Dendritic cell treated with granulocyte-macrophage colony-stimulating factor and Interleukin-4, amounts not matched to agents 40 ng/mL and 50 ng/mL, for 4 days (primary cell): ENCODE measurements at regions not wholly inside any gene's neighbourhood (a gene's known extent, or its start where the extent isn't known, plus 50 kb on each side); places are given as distances from the start of the nearest gene placed in this dataset.
"Not testable (repeated sequence)": the region's sequence is repeated elsewhere in the genome, so short reads cannot be mapped to it uniquely, and the experiment has no call there.

Source experiments
- H3K27ac Mint-ChIP-seq: one replicate; pipeline ENCODE4 v1.8.0; 2022; ENCODE audit warnings: mild to moderate bottlenecking, mixed read lengths
- H3K27me3 Mint-ChIP-seq: one replicate; pipeline ENCODE4 v1.8.0; 2022; ENCODE audit warnings: mild to moderate bottlenecking, mixed read lengths
- H3K36me3 Mint-ChIP-seq: one replicate; pipeline ENCODE4 v1.8.0; 2022; ENCODE audit warnings: low read depth, mixed read lengths
- H3K4me1 Mint-ChIP-seq: one replicate; pipeline ENCODE4 v1.8.0; 2022; ENCODE audit warnings: low read depth, mixed read lengths
- H3K4me3 Mint-ChIP-seq: one replicate; pipeline ENCODE4 v1.8.0; 2022; ENCODE audit warnings: mild to moderate bottlenecking, moderate library complexity, mixed read lengths
- H3K9me3 Mint-ChIP-seq: one replicate; pipeline ENCODE4 v1.8.0; 2022; ENCODE audit warnings: mixed read lengths
- intact Hi-C: fragments of 100-400 bp; cut with micrococcal nuclease; formaldehyde crosslinking; loops from one replicate; pipeline ENCODE4 v1.15.0; 2022

DNA sequence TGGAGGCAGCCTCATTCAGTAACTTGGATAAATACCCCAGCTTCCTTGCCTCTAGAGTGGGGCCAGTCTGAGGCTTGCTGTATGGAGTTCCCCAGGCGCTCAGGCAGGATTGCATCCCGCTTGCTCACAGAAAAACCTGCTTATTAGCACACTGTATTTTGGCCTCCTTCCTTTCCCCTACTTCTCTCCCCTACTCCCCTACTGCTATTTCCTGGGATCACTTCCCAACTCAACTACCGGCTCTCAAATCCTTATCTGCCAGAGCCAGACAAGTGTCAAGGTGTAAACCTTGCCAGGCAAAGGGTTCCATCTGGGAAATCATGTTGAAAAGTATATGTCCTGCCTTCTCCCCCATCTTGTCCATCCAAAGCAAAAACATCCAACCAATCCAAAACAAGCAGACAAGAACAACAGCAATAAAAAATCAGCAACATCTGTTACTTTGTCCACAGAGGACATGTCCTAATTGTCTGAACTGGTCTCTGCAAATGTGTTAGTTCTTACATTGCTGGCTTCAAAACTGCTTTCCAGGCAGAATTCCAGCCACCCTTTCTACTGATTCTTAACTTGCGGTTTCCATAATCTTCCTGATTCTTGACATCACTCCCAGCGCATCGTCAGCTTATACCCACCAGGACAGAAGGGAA, 164.1 kb upstream of the SEMA6A start:
- intact Hi-C loops, result no loop called here
- Mint-ChIP-seq H3K4me3 (no peak overlapping the region), H3K36me3 (no peaks in the 10 kb centered on the region), H3K4me1 (no peaks in the 10 kb centered on the region), H3K27ac (no peak overlapping the region), H3K27me3 (no peaks in the 10 kb centered on the region), H3K9me3 (peaks cover 7% of the 10 kb centered on the region)

DNA sequence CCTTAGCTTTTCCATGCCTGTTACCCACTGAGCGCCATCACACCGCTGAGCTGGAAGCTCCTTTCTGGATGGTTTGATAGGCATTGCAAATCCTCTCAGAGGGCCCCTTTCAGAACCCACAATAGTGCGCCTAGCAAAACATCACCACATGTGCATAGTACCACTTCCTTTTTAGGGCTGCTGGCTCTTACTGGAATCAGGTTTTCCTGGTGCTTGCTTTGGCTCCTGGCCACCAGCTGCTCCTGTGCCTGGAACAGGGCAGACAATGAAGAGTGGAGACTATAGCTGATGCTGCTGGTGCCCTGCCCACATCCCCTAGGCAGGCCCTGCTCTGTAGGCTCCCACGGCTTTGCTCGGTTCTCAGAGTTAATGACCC, 163.6 kb upstream of the SEMA6A start:
- Mint-ChIP-seq H3K4me1 (no peaks in the 10 kb centered on the region), H3K4me3 (no peak overlapping the region)

DNA sequence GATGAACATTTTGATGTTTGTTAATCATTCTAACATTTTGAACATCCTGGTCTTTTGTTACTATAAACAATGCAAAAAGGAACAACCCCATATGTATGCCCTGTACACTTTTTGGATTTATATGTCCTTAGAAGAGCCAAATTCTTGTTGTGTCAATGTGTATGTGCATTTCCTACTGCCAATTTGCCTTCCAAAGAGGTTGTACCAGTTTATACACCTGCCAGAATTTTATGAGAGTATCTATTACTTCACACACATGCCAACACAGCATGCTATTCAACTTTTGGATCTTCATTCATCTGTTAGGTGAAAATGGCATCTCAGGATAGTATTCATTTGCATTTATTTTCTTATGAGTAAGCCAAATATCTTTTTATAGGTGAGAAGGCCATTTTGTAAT, 162.0 kb upstream of the SEMA6A start:
- Mint-ChIP-seq H3K27ac (no peak overlapping the region), H3K36me3 (no peaks in the 10 kb centered on the region), H3K27me3 (no peaks in the 10 kb centered on the region), H3K4me1 (no peaks in the 10 kb centered on the region), H3K4me3 (no peak overlapping the region), H3K9me3 (no peaks in the 10 kb centered on the region)
- intact Hi-C loops, result no loop called here

More for the DNA sequence above, 163.6 kb upstream of the SEMA6A start:
- Mint-ChIP-seq H3K9me3 (peaks cover 2% of the 10 kb centered on the region), H3K36me3 (no peaks in the 10 kb centered on the region), H3K27ac (no peak overlapping the region), H3K27me3 (no peaks in the 10 kb centered on the region)
- intact Hi-C loops, result no loop called here

DNA sequence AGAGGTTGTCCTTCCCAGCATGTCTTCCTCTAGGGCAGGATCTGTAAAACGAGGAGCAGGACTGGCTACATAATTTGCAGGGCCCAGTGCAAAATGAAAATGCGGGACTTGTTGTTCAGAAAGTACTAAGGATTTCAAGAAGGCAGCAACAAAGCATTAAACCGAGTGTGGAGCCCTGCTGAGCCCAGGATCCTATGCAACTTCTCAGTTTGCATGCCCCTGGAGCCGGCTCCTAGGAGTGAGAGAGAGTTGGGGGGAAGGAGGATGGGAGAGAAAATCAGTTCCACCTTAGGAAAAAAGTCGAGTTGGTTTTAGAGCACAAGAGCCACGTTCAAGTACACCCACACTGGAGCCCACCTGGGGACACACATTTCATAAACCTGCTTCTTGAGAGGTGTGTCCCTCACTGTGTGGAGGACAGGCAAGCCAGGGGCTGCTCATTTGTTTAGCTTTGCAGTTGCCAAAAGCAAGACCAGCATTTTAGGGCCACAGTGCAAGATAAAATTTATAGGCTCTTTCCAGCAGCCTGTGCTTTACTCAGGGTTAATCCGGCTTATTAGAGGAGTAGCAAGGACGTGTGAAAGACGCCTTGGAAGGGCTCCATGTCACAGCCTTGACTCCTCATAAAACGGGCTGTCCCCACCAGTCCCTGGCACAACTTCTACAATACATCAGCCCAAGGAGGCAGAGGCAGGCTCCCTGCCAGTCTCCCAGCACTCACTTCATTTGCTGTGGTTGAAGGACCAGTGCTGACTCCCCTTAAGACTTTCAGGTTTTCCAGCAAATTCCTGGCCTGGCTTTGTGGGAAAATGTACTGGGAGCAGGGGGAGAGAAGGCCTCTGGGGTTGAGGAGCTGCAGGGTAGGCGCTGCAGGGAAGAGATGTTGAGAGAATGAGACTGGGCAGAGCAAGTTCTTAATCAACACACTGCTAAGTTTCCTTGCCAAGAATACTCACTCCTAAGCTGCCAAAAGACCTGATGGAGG, 159.7 kb upstream of the SEMA6A start:
- no peaks in the 10 kb centered on the region for H3K4me1 Mint-ChIP-seq
- intact Hi-C loops, result no loop called here
- H3K27me3 Mint-ChIP-seq, result no peaks in the 10 kb centered on the region
- no peaks in the 10 kb centered on the region for H3K36me3 Mint-ChIP-seq
- no peaks in the 10 kb centered on the region for H3K9me3 Mint-ChIP-seq
- no peak overlapping the region for H3K4me3 Mint-ChIP-seq
- no peak overlapping the region for H3K27ac Mint-ChIP-seq

DNA sequence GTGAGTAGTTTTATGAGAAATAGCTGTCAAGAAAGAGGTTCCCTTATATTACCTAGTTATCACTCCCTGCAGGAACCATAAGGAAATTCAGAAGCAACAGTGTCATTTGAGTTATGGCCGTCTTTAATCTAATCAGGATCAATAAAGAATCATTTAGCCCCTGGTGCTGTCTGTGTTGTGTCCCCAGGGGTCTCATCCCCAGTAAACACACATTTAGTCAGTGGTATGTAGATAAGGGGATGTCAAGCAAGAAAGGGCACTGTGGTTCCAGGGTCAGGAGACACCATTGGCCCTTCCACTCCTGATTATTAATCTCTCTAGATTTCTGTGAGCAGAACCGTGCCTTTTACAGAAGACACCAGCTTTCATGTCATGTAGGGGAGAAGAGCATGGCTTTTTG, 158.0 kb upstream of the SEMA6A start:
- no peaks in the 10 kb centered on the region for H3K9me3 Mint-ChIP-seq
- H3K4me1 Mint-ChIP-seq, result no peaks in the 10 kb centered on the region
- H3K27me3 Mint-ChIP-seq, result no peaks in the 10 kb centered on the region
- no peak overlapping the region for H3K4me3 Mint-ChIP-seq
- H3K27ac Mint-ChIP-seq, result no peak overlapping the region
- H3K36me3 Mint-ChIP-seq, result no peaks in the 10 kb centered on the region
- intact Hi-C loops, result no loop called here

DNA sequence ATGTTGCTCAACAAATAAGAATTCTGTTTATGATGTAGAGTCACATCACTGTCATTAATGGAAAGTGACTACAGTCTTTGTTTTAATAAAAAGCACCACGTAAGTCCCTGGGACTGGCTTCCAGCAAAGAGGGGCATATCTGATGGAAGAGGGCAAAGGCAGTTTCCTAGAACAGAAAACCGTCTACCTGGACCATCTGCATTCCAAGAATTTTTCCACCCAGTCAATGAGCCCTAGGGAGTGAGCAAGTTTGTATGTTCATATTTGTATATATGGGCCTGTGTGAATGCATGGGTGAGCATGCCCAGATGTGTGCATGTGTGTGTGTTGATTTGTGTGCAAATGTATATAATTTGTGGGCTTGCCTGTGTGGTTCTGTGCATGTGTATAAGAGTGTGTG, 156.8 kb upstream of the SEMA6A start:
- Mint-ChIP-seq H3K27ac (no peak overlapping the region), H3K4me3 (no peak overlapping the region), H3K9me3 (no peaks in the 10 kb centered on the region), H3K36me3 (no peaks in the 10 kb centered on the region), H3K27me3 (no peaks in the 10 kb centered on the region), H3K4me1 (no peaks in the 10 kb centered on the region)
- intact Hi-C loops, result no loop called here

DNA sequence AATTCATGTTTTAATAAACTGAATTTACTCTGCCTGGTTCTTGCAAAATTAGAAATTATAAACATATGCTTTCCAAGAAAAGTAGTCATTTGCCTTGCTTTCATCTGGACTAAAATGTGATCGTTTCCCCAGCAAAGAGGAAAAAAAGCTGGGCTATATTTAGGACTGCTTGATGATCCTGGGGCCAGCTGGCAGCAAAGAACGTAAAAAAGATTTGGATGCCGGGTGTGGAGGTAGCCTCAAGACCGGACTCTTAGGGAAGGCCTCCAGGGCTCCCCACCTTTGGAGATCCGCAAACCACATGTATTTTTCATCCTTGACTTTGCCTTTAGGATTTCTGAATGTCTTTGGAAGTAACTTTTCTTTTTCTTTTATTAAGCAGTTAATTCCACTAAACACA, 156.1 kb upstream of the SEMA6A start:
- intact Hi-C loops, result no loop called here
- no peaks in the 10 kb centered on the region for H3K36me3 Mint-ChIP-seq
- no peak overlapping the region for H3K4me3 Mint-ChIP-seq
- H3K27me3 Mint-ChIP-seq, result no peaks in the 10 kb centered on the region
- H3K4me1 Mint-ChIP-seq, result no peaks in the 10 kb centered on the region
- H3K27ac Mint-ChIP-seq, result no peak overlapping the region
- no peaks in the 10 kb centered on the region for H3K9me3 Mint-ChIP-seq

DNA sequence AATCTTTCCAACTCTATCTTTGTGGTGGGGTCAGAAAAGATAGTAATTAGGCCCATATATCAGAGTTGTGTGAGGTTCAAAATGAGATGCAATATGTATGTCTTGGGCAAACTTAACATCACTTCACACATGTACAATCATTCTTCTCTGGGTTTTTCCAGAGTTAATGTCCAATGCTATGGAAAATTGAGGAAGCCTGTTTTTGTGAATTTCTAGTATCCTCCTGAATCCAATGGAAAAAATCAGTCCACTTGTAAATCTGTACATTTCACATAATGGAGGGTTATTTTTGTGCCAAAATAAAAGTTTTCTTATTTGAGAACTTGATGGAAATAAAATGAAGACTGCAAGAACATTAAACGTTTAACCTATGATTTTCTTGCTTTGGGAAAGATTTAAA, 155.6 kb upstream of the SEMA6A start:
- Mint-ChIP-seq H3K27ac (no peak overlapping the region), H3K27me3 (no peaks in the 10 kb centered on the region), H3K9me3 (no peaks in the 10 kb centered on the region), H3K4me3 (no peak overlapping the region), H3K4me1 (no peaks in the 10 kb centered on the region), H3K36me3 (no peaks in the 10 kb centered on the region)
- intact Hi-C loops, result no loop called here

DNA sequence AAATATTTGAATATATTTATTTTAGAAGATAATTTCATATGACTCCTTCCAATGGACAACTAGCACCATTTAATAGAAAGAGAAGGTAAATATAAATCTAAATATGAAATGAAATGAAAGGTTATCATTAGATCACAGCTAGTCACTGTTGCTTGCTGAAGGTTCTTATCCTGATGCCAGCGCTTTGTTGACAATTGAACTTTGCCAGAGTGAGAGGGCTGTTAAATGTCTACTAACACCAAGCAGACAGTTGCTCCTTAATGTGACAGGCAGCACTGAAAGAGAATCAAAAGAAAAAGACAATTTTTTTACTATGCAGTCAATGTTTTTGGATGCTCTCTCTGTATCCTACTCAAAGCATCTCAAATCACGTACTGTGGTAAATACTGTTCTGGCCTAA, 152.6 kb upstream of the SEMA6A start:
- intact Hi-C loops, result no loop called here
- H3K36me3 Mint-ChIP-seq, result no peaks in the 10 kb centered on the region

DNA sequence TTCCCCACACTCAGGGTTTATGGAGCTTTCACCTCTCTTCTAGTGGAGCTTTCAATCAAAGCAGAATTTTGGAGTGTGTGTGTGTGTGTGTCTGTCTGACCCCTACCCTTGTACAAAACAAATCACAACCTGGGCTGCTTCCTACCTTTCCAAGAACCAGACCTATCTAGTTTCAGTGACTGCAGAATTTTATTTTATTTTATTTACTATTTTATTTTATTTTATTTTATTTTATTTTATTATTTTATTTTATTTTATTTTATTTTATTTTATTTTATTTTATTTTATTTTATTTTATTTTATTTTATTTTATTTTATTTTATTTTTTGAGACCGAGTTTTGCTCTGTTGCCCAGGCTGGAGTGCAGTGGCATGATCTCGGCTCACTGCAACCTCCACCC, 151.6 kb upstream of the SEMA6A start:
- H3K4me1 Mint-ChIP-seq, intact Hi-C loops, H3K36me3 Mint-ChIP-seq: not testable (repeated sequence)

More for the DNA sequence above, 152.6 kb upstream of the SEMA6A start:
- Mint-ChIP-seq H3K4me3 (no peak overlapping the region), H3K9me3 (no peaks in the 10 kb centered on the region), H3K27ac (no peak overlapping the region), H3K4me1 (no peaks in the 10 kb centered on the region), H3K27me3 (no peaks in the 10 kb centered on the region)

DNA sequence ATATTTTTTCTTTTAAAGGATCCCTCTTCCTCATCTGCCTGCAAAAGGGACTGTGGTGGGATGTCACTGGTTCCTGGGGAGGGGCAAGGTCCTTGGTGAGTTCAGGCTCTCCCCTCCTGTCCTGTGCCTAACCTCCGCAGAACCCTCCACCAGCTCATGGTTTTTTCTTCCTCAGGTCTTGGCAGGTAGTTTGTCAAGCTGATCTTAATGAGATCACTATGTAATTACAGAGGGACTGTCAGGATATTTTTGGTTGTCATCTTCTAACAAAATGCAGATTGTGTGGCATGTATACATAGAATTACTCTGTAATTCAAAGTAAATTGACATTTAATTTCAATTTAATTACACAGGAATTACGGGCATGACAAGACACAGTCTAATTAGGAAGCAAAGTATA, 150.3 kb upstream of the SEMA6A start:
- Mint-ChIP-seq H3K27me3 (no peaks in the 10 kb centered on the region), H3K27ac (no peak overlapping the region), H3K4me1 (no peaks in the 10 kb centered on the region), H3K36me3 (no peaks in the 10 kb centered on the region), H3K9me3 (no peaks in the 10 kb centered on the region), H3K4me3 (no peak overlapping the region)
- intact Hi-C loops, result no loop called here

More for the DNA sequence above, 151.6 kb upstream of the SEMA6A start:
- not testable (repeated sequence) for H3K4me3 Mint-ChIP-seq, H3K9me3 Mint-ChIP-seq, H3K27me3 Mint-ChIP-seq, H3K27ac Mint-ChIP-seq

DNA sequence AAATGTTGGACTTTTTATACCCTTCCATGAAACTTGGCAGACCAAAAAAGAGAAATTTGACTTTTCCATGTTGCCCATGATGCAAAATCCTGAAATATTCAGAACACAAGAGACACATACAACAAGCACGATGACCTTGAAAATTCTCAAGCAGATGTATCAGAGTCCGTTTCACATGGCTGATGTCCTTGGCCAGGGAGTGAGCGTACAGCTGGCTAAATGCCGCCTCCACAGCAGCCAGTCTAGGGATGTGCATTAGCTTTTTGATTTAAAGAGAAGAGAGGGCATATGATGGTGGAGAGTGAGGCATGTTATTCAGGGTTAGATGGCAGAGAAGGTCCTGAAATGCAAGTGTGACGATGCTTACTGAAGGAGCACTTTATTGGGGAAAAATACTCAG, 148.0 kb upstream of the SEMA6A start:
- Mint-ChIP-seq H3K27ac (no peak overlapping the region), H3K36me3 (no peaks in the 10 kb centered on the region), H3K9me3 (no peaks in the 10 kb centered on the region), H3K4me1 (no peaks in the 10 kb centered on the region), H3K27me3 (no peaks in the 10 kb centered on the region), H3K4me3 (no peak overlapping the region)
- intact Hi-C loops, result no loop called here

DNA sequence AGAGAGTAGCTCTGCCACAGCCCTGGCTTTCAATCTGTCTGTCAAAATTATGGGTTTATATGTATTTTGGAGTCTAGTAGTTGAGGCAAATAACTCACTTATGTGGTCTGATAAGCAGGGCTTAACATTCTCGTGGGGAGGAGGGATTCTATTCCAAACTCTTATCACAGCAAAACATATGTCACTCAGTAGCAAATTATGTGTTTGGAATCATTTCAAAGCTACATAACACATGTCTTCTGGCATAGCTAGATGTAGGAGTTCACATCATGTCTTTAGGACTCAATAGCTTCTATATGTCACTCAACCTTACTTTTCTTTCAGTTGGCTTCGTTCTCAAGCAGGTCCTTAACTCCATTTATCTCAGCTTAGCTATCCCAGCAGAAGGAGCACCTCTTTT, 144.5 kb upstream of the SEMA6A start:
- H3K27me3 Mint-ChIP-seq, result no peaks in the 10 kb centered on the region
- H3K27ac Mint-ChIP-seq, result no peak overlapping the region
- no peaks in the 10 kb centered on the region for H3K4me1 Mint-ChIP-seq
- no peaks in the 10 kb centered on the region for H3K36me3 Mint-ChIP-seq
- no peak overlapping the region for H3K4me3 Mint-ChIP-seq
- intact Hi-C loops, result no loop called here
- no peaks in the 10 kb centered on the region for H3K9me3 Mint-ChIP-seq

DNA sequence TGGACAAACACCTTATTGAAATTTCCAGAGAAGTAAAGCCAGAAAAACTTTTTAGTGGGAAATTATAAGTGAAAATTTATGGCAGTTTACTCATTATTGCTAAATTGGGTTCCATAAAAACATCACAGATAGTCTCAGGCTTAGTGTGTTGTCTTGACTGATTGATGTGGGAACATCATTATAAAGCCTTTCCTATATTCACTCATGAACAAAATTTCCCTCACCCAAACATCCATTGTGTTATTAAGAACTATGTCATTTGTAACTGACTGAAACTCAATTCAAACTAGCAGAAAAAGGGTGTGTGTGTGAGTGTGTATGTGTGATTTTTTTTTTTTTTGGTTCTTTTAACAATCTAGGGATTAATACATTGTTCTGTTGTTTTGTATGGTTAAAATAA, 143.7 kb upstream of the SEMA6A start:
- no peaks in the 10 kb centered on the region for H3K4me1 Mint-ChIP-seq
- H3K9me3 Mint-ChIP-seq, result no peaks in the 10 kb centered on the region
- intact Hi-C loops, result no loop called here
- H3K27me3 Mint-ChIP-seq, result no peaks in the 10 kb centered on the region
- H3K27ac Mint-ChIP-seq, result no peak overlapping the region
- H3K4me3 Mint-ChIP-seq, result no peak overlapping the region
- H3K36me3 Mint-ChIP-seq, result no peaks in the 10 kb centered on the region
